ENCODE measurements at regions not wholly inside any gene's neighbourhood (a gene's known extent, or its start where the extent isn't known, plus 50 kb on each side); places are given as distances from the start of the nearest gene placed in this dataset.

DNA sequence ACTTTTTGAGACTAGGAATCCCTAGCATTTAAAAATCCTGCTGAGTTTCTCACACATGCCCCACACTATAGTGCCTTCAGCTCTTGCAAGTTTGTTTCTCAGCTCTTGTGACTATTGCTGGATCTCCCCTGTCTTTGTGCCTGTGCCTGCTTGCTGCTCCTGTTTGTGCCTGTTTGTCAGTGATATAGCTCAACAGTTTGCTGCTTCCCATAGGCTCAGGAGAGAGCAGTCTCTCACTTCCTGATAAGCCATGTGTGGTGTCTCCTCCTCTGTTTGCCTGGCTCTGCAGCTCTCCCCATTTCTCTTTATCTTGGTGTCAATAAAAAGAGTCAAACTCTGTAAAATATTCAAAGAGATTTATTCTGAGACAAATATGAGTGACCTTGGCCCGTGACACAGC, 259.8 kb upstream of the CLNK start:
- no peaks in the 10 kb centered on the region for H3K27me3 Mint-ChIP-seq (ENCODE audit: unreplicated experiment)

DNA sequence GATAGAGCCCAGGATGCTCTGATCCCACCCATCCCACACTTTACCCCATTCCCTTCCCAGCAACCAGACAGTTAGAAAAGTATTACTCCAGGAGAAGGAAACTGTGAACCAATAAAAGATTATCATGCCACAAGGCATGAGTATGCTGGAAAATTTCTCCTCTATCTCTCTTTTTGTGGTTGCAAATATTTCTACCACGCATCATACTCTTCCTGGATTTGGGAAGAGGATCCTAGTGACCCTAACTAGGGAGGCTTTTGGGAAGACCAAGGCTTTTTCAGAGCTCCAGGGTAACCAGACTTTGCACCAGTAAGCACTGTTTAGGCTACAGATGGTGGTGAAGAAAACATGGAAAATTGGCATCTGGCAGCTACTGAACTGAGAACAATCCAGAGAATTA, 257.6 kb upstream of the CLNK start:
- H3K9me3 Mint-ChIP-seq (ENCODE audit: unreplicated experiment) = peaks cover 25% of the 10 kb centered on the region
- H3K4me3 Mint-ChIP-seq (ENCODE audit: unreplicated experiment) = no peak overlapping the region
- H3K4me1 Mint-ChIP-seq (ENCODE audit: unreplicated experiment) = no peaks in the 10 kb centered on the region
- no peaks in the 10 kb centered on the region for H3K36me3 Mint-ChIP-seq (ENCODE audit: unreplicated experiment)
- TF ChIP-seq, protein P1, sequence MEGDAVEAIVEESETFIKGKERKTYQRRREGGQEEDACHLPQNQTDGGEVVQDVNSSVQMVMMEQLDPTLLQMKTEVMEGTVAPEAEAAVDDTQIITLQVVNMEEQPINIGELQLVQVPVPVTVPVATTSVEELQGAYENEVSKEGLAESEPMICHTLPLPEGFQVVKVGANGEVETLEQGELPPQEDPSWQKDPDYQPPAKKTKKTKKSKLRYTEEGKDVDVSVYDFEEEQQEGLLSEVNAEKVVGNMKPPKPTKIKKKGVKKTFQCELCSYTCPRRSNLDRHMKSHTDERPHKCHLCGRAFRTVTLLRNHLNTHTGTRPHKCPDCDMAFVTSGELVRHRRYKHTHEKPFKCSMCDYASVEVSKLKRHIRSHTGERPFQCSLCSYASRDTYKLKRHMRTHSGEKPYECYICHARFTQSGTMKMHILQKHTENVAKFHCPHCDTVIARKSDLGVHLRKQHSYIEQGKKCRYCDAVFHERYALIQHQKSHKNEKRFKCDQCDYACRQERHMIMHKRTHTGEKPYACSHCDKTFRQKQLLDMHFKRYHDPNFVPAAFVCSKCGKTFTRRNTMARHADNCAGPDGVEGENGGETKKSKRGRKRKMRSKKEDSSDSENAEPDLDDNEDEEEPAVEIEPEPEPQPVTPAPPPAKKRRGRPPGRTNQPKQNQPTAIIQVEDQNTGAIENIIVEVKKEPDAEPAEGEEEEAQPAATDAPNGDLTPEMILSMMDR (IDR thresholded peaks at IDR 0.05) = no peak
- no peaks in the 10 kb centered on the region for H3K27me3 Mint-ChIP-seq (ENCODE audit: unreplicated experiment)
- no peak overlapping the region for H3K27ac Mint-ChIP-seq (ENCODE audit: unreplicated experiment)
- DNase-seq (ENCODE audit: extremely low spot score, unreplicated experiment) = no peak

More for the DNA sequence above, 259.8 kb upstream of the CLNK start:
- TF ChIP-seq, protein P1 (IDR thresholded peaks at IDR 0.05) = no peak
- Mint-ChIP-seq H3K4me3 (ENCODE audit: unreplicated experiment) (no peak overlapping the region), H3K36me3 (ENCODE audit: unreplicated experiment) (no peaks in the 10 kb centered on the region), H3K9me3 (ENCODE audit: unreplicated experiment) (peaks cover 25% of the 10 kb centered on the region), H3K27ac (ENCODE audit: unreplicated experiment) (no peak overlapping the region), H3K4me1 (ENCODE audit: unreplicated experiment) (no peaks in the 10 kb centered on the region)
- no peak for DNase-seq (ENCODE audit: extremely low spot score, unreplicated experiment)

DNA sequence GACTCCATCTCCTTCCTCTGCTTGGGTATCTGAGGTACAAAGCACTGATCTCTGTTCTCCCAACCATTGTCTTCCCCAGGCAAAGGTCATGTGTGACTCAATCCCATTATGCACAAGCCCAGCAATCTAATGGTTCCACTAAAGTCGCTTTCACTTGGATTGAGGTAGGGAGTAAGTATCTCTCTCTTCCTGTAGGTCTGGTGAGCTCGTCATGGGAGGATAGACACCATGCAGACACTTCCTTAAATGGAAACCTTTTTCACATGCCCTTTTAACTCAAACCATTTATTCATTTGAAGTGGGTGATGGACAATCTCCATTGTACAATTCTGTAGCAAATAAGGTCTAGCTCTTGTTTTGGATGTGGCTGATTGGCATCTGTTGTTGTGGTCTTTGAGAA, 245.2 kb upstream of the CLNK start:
- H3K9me3 Mint-ChIP-seq (ENCODE audit: unreplicated experiment) = no peaks in the 10 kb centered on the region
- peaks cover 5% of the 10 kb centered on the region for H3K4me1 Mint-ChIP-seq (ENCODE audit: unreplicated experiment)
- no peaks in the 10 kb centered on the region for H3K36me3 Mint-ChIP-seq (ENCODE audit: unreplicated experiment)
- H3K27ac Mint-ChIP-seq (ENCODE audit: unreplicated experiment) = no peak overlapping the region
- DNase-seq (ENCODE audit: extremely low spot score, unreplicated experiment) = no peak
- TF ChIP-seq, protein P1 (IDR thresholded peaks at IDR 0.05) = no peak
- H3K4me3 Mint-ChIP-seq (ENCODE audit: unreplicated experiment) = no peak overlapping the region
- no peaks in the 10 kb centered on the region for H3K27me3 Mint-ChIP-seq (ENCODE audit: unreplicated experiment)

DNA sequence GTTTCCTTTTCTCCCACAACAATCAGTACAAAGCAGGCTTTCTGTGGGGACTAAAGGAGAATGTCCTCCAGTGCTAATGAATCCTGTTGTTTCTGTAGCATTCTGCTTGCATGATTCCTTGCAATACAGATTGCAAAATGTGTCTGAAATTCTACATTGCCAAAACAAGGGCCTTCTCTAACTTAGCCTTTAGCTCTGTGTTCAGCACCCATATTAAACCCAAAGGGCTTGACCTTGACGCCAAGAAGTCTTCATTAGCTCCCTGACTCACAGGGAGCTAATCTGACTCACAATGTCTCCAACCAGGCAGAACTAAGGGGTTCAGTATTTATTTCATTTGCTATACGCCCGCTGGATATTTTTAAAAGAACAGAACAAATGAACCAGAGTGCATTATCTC, 241.4 kb upstream of the CLNK start:
- TF ChIP-seq, protein P1 (IDR thresholded peaks at IDR 0.05) = no peak
- Mint-ChIP-seq H3K27ac (ENCODE audit: unreplicated experiment) (no peak overlapping the region), H3K4me3 (ENCODE audit: unreplicated experiment) (no peak overlapping the region), H3K36me3 (ENCODE audit: unreplicated experiment) (no peaks in the 10 kb centered on the region), H3K9me3 (ENCODE audit: unreplicated experiment) (no peaks in the 10 kb centered on the region), H3K27me3 (ENCODE audit: unreplicated experiment) (no peaks in the 10 kb centered on the region), H3K4me1 (ENCODE audit: unreplicated experiment) (peaks cover 5% of the 10 kb centered on the region)
- no peak for DNase-seq (ENCODE audit: extremely low spot score, unreplicated experiment)

DNA sequence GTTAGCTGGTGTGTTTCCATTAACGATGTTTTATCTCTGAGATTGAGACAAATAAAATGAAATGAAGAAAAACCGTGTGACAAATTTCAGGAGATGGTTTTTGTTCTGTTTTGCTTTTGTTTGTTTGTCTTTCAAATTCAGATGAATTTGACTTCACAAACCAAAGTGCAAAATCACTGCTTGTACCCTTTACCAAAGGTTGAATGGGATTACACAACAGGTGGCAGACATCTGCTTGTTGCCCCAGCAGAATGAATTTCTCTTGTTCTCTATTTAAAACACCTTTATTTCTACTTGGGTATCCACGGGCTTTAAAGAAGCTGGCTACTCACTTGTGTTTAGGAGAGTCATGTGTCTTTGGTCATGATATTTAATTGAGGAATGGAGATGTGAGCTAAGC, 239.7 kb upstream of the CLNK start:
- H3K27me3 Mint-ChIP-seq (ENCODE audit: unreplicated experiment) = no peaks in the 10 kb centered on the region
- no peak overlapping the region for H3K4me3 Mint-ChIP-seq (ENCODE audit: unreplicated experiment)
- H3K9me3 Mint-ChIP-seq (ENCODE audit: unreplicated experiment) = no peaks in the 10 kb centered on the region
- H3K4me1 Mint-ChIP-seq (ENCODE audit: unreplicated experiment) = peaks cover 5% of the 10 kb centered on the region
- TF ChIP-seq, protein P1 (IDR thresholded peaks at IDR 0.05) = no peak
- no peaks in the 10 kb centered on the region for H3K36me3 Mint-ChIP-seq (ENCODE audit: unreplicated experiment)
- no peak overlapping the region for H3K27ac Mint-ChIP-seq (ENCODE audit: unreplicated experiment)
- no peak for DNase-seq (ENCODE audit: extremely low spot score, unreplicated experiment)
